ENCODE measurements at regions not wholly inside any gene's neighbourhood (a gene's known extent, or its start where the extent isn't known, plus 50 kb on each side); places are given as distances from the start of the nearest gene placed in this dataset.

DNA sequence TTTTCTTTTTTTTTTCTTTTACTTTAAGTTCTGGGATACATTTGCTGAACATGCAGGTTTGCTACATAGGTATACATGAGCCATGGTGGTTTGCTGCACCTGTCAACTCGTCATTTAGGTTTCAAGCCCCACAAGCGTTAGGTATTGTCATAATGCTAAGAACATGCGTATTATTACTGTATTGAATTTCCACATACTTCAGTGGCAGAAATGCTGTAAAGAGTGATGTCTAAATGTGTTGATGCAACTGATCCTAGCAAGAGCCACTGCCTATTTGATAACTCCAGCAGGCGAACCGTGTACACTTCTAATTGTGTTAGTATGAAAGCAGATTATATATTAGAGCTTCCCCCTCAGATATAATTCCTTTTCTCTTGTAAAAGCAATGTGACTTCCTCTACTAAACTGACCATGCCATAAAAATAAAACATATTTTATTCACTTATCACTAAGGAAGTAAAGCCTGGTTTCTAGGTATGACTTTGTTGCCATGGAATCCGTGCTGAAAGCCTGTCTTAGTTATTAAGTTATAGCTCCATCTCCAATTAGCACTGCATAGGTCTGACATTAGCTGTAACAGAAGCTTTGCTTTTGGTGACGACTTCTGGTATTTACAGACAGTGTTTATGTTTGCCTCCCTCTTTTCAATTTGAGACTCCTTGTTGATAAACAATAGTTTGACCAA, 280.0 kb downstream of the GALR1 start:
- H3K9ac ChIP-seq (ENCODE audit: low read length in 5 of 5): no peak overlapping the region
- no peaks in the 10 kb centered on the region for H3K27me3 ChIP-seq (ENCODE audit: control insufficient read depth in 5 of 5, insufficient read depth in 4 of 5, low read length in 5 of 5)
- no peak overlapping the region for H3K4me3 ChIP-seq (ENCODE audit: low read depth in 1 of 5, low read length in 5 of 5)
- peaks cover 0 to 8% (median 0%) of the 10 kb centered on the region in 5 donors for H3K9me3 ChIP-seq (ENCODE audit: control insufficient read depth in 5 of 5, low read length in 5 of 5)
- no peak overlapping the region for H3K27ac ChIP-seq (ENCODE audit: low read depth, low read length)
- H3K36me3 ChIP-seq (ENCODE audit: control insufficient read depth in 5 of 5, insufficient read depth in 5 of 5, low read length in 5 of 5): no peaks in the 10 kb centered on the region
- peaks cover 0 to 13% (median 0%) of the 10 kb centered on the region in 5 donors for H3K4me1 ChIP-seq (ENCODE audit: control insufficient read depth in 5 of 5, insufficient read depth in 5 of 5, low read length in 5 of 5)

DNA sequence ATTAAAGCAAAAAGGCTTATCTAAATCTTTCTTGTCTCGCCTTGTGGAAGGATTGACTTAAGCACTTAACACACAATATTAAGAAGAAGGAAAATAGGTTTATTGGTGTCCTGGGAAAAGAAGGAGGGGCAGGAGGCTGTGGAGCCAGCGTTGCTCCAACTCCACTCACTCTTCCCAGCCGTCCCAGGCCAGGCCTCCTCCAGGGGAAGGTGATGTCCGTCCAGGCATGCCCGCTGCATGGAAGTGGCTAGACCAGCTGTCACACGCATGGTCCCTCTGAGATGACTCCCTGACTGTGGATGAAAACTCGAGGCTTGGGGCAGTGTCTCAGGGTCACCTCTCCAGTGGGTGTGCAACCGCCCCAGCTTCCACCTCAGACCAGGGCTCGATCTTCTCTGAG, 281.1 kb downstream of the GALR1 start:
- no peak overlapping the region for H3K27ac ChIP-seq (ENCODE audit: low read depth, low read length)
- peaks cover 0 to 13% (median 0%) of the 10 kb centered on the region in 5 donors for H3K4me1 ChIP-seq (ENCODE audit: control insufficient read depth in 5 of 5, insufficient read depth in 5 of 5, low read length in 5 of 5)
- peaks cover 0 to 8% (median 0%) of the 10 kb centered on the region in 5 donors for H3K9me3 ChIP-seq (ENCODE audit: control insufficient read depth in 5 of 5, low read length in 5 of 5)
- H3K4me3 ChIP-seq (ENCODE audit: low read depth in 1 of 5, low read length in 5 of 5): no peak overlapping the region
- H3K9ac ChIP-seq (ENCODE audit: low read length in 5 of 5): no peak overlapping the region
- no peaks in the 10 kb centered on the region for H3K36me3 ChIP-seq (ENCODE audit: control insufficient read depth in 5 of 5, insufficient read depth in 5 of 5, low read length in 5 of 5)
- H3K27me3 ChIP-seq (ENCODE audit: control insufficient read depth in 5 of 5, insufficient read depth in 4 of 5, low read length in 5 of 5): no peaks in the 10 kb centered on the region

DNA sequence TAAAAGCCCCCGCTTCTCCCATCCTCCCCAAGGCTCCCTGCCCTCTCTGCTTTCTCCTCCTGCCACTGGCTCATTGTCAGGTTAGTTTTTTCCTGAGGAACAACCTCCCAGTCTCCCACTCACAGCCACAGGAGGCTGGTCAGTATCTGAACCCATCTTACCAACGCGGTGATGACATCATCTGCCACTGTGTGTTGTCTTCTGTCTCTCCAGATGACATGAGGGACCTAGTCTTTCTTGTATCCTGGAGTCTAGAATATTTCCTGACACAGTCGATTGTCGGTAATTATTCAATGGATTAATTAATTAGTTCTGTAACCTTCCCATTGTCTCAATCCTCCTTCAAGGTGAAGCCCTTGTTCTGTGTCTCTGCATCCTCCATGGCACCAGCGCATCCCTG, 290.2 kb downstream of the GALR1 start:
- no peaks in the 10 kb centered on the region for H3K36me3 ChIP-seq (ENCODE audit: control insufficient read depth in 5 of 5, insufficient read depth in 5 of 5, low read length in 5 of 5)
- no peak overlapping the region for H3K9ac ChIP-seq (ENCODE audit: low read length in 5 of 5)
- no peak overlapping the region for H3K27ac ChIP-seq (ENCODE audit: low read depth, low read length)
- no peaks in the 10 kb centered on the region for H3K27me3 ChIP-seq (ENCODE audit: control insufficient read depth in 5 of 5, insufficient read depth in 4 of 5, low read length in 5 of 5)
- H3K4me1 ChIP-seq (ENCODE audit: control insufficient read depth in 5 of 5, insufficient read depth in 5 of 5, low read length in 5 of 5): no peaks in the 10 kb centered on the region
- H3K9me3 ChIP-seq (ENCODE audit: control insufficient read depth in 5 of 5, low read length in 5 of 5): no peaks in the 10 kb centered on the region
- no peak overlapping the region for H3K4me3 ChIP-seq (ENCODE audit: low read depth in 1 of 5, low read length in 5 of 5)

DNA sequence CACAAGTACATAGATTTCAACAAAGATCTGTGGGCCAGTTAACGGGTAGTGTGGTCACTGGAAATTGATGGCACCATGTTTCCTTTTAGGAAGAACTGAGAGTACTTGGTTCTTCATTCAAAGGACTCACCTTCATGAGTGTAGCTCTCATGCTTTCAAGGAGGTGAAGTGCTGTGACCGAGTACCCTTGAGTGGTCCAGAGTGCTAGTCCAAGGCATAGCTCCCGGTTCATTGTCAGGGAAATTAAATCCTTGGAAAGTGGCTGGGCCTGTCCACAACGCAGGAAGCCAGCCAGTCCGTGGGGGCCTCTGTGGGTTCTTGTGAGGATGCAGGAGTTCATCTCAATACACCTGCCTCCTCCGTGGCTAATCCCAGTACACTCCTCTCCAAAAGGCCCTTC, 295.1 kb downstream of the GALR1 start:
- Histone ChIP-seq H3K4me3 (ENCODE audit: low read depth in 1 of 5, low read length in 5 of 5) (no peak overlapping the region), H3K27ac (ENCODE audit: low read depth, low read length) (no peak overlapping the region), H3K27me3 (ENCODE audit: control insufficient read depth in 5 of 5, insufficient read depth in 4 of 5, low read length in 5 of 5) (no peaks in the 10 kb centered on the region), H3K9me3 (ENCODE audit: control insufficient read depth in 5 of 5, low read length in 5 of 5) (no peaks in the 10 kb centered on the region), H3K36me3 (ENCODE audit: control insufficient read depth in 5 of 5, insufficient read depth in 5 of 5, low read length in 5 of 5) (no peaks in the 10 kb centered on the region), H3K9ac (ENCODE audit: low read length in 5 of 5) (no peak overlapping the region), H3K4me1 (ENCODE audit: control insufficient read depth in 5 of 5, insufficient read depth in 5 of 5, low read length in 5 of 5) (peaks cover 0 to under 1% (median 0%) of the 10 kb centered on the region in 5 donors)

DNA sequence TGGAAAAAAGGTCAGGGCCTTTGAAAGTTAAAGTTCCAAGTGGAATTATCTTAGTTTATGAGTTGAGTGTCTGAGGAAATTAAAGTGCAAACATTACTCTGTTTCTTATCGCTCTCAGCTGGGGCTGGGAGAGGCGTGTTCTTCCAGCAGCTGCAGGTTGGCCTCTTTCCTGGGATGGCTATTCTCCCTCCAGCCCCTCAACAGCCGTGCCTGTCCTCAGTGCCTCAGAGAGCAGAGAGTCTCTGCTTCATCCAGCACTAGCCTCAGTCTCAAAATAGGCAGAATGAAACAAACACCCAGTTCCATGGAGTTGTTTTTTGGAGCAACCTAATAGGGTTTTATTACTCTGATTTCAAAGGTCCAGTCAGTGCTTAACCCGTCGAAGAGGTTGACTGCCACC, 298.1 kb downstream of the GALR1 start:
- no peak overlapping the region for H3K4me3 ChIP-seq (ENCODE audit: low read depth in 1 of 5, low read length in 5 of 5)
- H3K9me3 ChIP-seq (ENCODE audit: control insufficient read depth in 5 of 5, low read length in 5 of 5): no peaks in the 10 kb centered on the region
- H3K36me3 ChIP-seq (ENCODE audit: control insufficient read depth in 5 of 5, insufficient read depth in 5 of 5, low read length in 5 of 5): no peaks in the 10 kb centered on the region
- H3K27me3 ChIP-seq (ENCODE audit: control insufficient read depth in 5 of 5, insufficient read depth in 4 of 5, low read length in 5 of 5): no peaks in the 10 kb centered on the region
- H3K4me1 ChIP-seq (ENCODE audit: control insufficient read depth in 5 of 5, insufficient read depth in 5 of 5, low read length in 5 of 5): peaks cover 0 to 10% (median 7%) of the 10 kb centered on the region in 5 donors
- no peak overlapping the region for H3K9ac ChIP-seq (ENCODE audit: low read length in 5 of 5)
- H3K27ac ChIP-seq (ENCODE audit: low read depth, low read length): no peak overlapping the region

DNA sequence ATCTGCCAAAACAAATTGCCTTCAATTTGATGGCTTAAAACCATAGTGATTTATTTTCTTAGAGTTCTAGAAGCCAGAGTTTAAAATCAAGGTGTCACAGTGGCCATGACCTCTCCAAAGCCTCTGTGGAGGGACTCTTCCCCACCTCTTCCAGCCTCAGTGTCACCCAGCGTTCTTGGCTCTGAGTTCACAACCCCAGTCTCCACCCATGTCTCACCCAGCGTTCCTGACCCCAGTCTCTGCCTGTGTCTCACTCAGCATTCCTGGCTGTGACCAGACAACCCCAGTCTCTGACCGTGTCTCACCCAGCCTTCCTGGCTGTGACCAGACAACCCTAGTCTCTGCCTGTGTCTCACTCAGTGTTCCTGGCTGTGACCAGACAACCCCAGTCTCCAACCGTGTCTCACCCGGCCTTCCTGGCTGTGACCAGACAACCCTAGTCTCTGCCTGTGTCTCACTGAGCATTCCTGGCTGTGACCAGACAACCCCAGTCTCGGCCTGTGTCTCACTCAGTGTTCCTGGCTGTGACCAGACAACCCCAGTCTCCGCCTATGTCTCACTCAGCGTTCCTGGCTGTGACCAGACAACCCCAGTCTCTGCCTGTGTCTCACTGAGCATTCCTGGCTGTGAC, 299.3 kb downstream of the GALR1 start:
- Histone ChIP-seq H3K4me1 (ENCODE audit: control insufficient read depth in 5 of 5, insufficient read depth in 5 of 5, low read length in 5 of 5) (peaks cover 0 to 10% (median 7%) of the 10 kb centered on the region in 5 donors), H3K9ac (ENCODE audit: low read length in 5 of 5) (no peak overlapping the region), H3K36me3 (ENCODE audit: control insufficient read depth in 5 of 5, insufficient read depth in 5 of 5, low read length in 5 of 5) (no peaks in the 10 kb centered on the region), H3K9me3 (ENCODE audit: control insufficient read depth in 5 of 5, low read length in 5 of 5) (no peaks in the 10 kb centered on the region), H3K27ac (ENCODE audit: low read depth, low read length) (no peak overlapping the region), H3K4me3 (ENCODE audit: low read depth in 1 of 5, low read length in 5 of 5) (no peak overlapping the region), H3K27me3 (ENCODE audit: control insufficient read depth in 5 of 5, insufficient read depth in 4 of 5, low read length in 5 of 5) (no peaks in the 10 kb centered on the region)

DNA sequence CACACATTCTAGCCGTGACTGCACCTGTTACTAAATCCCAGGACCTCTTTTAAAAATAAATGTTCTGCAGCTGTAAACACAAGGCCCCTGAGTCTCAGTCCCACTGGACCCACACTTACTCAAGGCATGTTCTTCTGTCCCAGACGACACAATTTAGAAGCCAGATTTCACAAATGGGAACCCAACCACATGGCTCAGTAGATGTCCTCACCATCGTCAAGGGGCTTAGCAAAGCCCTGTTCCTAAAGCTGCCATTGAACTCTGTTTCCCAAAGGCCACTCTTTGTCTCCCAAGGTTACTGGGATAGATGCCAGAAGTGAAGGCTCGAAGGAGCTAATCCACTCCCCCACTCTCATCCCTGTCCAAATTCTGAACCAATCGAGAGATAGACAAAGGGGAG, 301.0 kb downstream of the GALR1 start:
- Histone ChIP-seq H3K9ac (ENCODE audit: low read length in 5 of 5) (no peak overlapping the region), H3K4me3 (ENCODE audit: low read depth in 1 of 5, low read length in 5 of 5) (no peak overlapping the region), H3K27me3 (ENCODE audit: control insufficient read depth in 5 of 5, insufficient read depth in 4 of 5, low read length in 5 of 5) (no peaks in the 10 kb centered on the region), H3K9me3 (ENCODE audit: control insufficient read depth in 5 of 5, low read length in 5 of 5) (no peaks in the 10 kb centered on the region), H3K27ac (ENCODE audit: low read depth, low read length) (no peak overlapping the region), H3K4me1 (ENCODE audit: control insufficient read depth in 5 of 5, insufficient read depth in 5 of 5, low read length in 5 of 5) (peaks cover 0 to 10% (median 7%) of the 10 kb centered on the region in 5 donors), H3K36me3 (ENCODE audit: control insufficient read depth in 5 of 5, insufficient read depth in 5 of 5, low read length in 5 of 5) (no peaks in the 10 kb centered on the region)

DNA sequence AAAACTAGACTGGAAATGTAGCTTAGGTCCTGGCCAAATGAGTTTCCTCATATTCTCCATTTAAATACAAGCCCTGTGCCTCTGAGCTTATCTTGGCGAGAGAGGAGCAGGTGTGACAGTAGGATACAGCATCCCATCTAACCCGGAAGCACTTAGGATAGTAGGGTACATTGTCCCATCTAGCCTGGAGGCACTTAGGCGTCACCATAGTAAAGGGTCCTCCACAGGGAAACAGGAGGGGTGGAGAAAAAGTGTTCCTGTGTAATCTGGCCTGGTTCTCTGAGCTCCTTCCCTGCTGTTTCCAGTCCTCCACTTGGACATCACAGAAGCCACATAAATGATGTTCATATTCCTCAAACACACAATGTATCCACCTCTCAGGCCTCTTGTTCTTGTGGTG, 301.4 kb downstream of the GALR1 start:
- Histone ChIP-seq H3K4me1 (ENCODE audit: control insufficient read depth in 5 of 5, insufficient read depth in 5 of 5, low read length in 5 of 5) (peaks cover 0 to 10% (median 7%) of the 10 kb centered on the region in 5 donors), H3K27ac (ENCODE audit: low read depth, low read length) (no peak overlapping the region), H3K27me3 (ENCODE audit: control insufficient read depth in 5 of 5, insufficient read depth in 4 of 5, low read length in 5 of 5) (no peaks in the 10 kb centered on the region), H3K36me3 (ENCODE audit: control insufficient read depth in 5 of 5, insufficient read depth in 5 of 5, low read length in 5 of 5) (no peaks in the 10 kb centered on the region), H3K4me3 (ENCODE audit: low read depth in 1 of 5, low read length in 5 of 5) (no peak overlapping the region), H3K9ac (ENCODE audit: low read length in 5 of 5) (no peak overlapping the region), H3K9me3 (ENCODE audit: control insufficient read depth in 5 of 5, low read length in 5 of 5) (no peaks in the 10 kb centered on the region)

DNA sequence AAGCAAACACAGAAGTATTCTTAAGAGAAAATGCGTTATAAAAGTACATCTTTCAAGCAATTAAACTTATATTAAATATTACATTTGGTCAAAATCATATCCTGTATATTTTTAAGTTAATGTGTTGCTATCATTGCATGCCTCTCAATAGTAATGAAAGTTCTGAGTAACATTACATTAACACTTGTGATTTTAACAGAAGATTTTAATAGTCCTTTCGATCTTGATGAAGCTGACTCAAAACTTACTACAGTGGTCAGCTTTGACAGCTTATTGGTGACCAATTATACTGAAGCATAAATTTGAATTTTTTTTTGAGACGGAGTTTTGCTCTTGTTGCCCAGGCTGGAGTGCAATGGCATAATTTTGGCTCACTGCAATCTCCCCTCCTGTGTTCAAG, 303.3 kb downstream of the GALR1 start:
- H3K27ac ChIP-seq (ENCODE audit: low read depth, low read length): no peak overlapping the region
- H3K4me1 ChIP-seq (ENCODE audit: control insufficient read depth in 5 of 5, insufficient read depth in 5 of 5, low read length in 5 of 5): peaks cover 0 to 10% (median 7%) of the 10 kb centered on the region in 5 donors
- no peaks in the 10 kb centered on the region for H3K36me3 ChIP-seq (ENCODE audit: control insufficient read depth in 5 of 5, insufficient read depth in 5 of 5, low read length in 5 of 5)
- no peaks in the 10 kb centered on the region for H3K9me3 ChIP-seq (ENCODE audit: control insufficient read depth in 5 of 5, low read length in 5 of 5)
- no peak overlapping the region for H3K9ac ChIP-seq (ENCODE audit: low read length in 5 of 5)
- H3K27me3 ChIP-seq (ENCODE audit: control insufficient read depth in 5 of 5, insufficient read depth in 4 of 5, low read length in 5 of 5): no peaks in the 10 kb centered on the region
- H3K4me3 ChIP-seq (ENCODE audit: low read depth in 1 of 5, low read length in 5 of 5): no peak overlapping the region

DNA sequence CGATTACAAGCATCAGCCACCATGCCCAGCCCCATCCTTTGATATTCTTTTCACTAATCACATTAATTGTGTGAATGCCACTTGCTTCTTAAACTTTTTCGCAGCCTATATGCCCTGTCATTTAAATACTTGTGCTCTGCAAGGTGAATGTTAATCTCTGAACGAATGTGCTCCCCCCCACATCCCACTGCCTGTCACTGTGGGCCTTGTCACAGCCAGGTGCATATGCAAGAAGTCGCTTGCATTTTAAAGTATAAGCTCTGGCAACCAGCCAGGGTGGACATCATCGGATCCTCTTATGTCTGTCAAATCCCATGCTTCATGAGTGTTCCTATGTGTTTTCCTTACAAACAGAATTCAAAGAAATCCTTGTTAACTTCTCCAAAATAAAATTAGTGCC, 304.4 kb downstream of the GALR1 start:
- H3K9ac ChIP-seq (ENCODE audit: low read length in 5 of 5): no peak overlapping the region
- no peaks in the 10 kb centered on the region for H3K36me3 ChIP-seq (ENCODE audit: control insufficient read depth in 5 of 5, insufficient read depth in 5 of 5, low read length in 5 of 5)
- no peaks in the 10 kb centered on the region for H3K27me3 ChIP-seq (ENCODE audit: control insufficient read depth in 5 of 5, insufficient read depth in 4 of 5, low read length in 5 of 5)
- no peak overlapping the region for H3K4me3 ChIP-seq (ENCODE audit: low read depth in 1 of 5, low read length in 5 of 5)
- H3K4me1 ChIP-seq (ENCODE audit: control insufficient read depth in 5 of 5, insufficient read depth in 5 of 5, low read length in 5 of 5): peaks cover 0 to 10% (median 7%) of the 10 kb centered on the region in 5 donors
- H3K27ac ChIP-seq (ENCODE audit: low read depth, low read length): no peak overlapping the region
- H3K9me3 ChIP-seq (ENCODE audit: control insufficient read depth in 5 of 5, low read length in 5 of 5): no peaks in the 10 kb centered on the region
